ENCODE measurements at regions not wholly inside any gene's neighbourhood (a gene's known extent, or its start where the extent isn't known, plus 50 kb on each side); places are given as distances from the start of the nearest gene placed in this dataset.

- TF ChIP-seq CTCF (IDR thresholded peaks at IDR 0.05; ENCODE audit: partially characterized antibody, unreplicated experiment), result no peak
- no peak overlapping the region for H3K27ac Mint-ChIP-seq (ENCODE audit: unreplicated experiment)
- no peak for DNase-seq
- H3K27me3 Mint-ChIP-seq (ENCODE audit: unreplicated experiment), result no peaks in the 10 kb centered on the region
- no peaks in the 10 kb centered on the region for H3K4me1 Mint-ChIP-seq (ENCODE audit: low read depth, unreplicated experiment)
- H3K9me3 Mint-ChIP-seq (ENCODE audit: unreplicated experiment), result no peaks in the 10 kb centered on the region
- no peaks in the 10 kb centered on the region for H3K36me3 Mint-ChIP-seq (ENCODE audit: unreplicated experiment)
- no peak overlapping the region for H3K4me3 Mint-ChIP-seq (ENCODE audit: unreplicated experiment)
These were observed 122.3 kb upstream of the KYNU start for GRCh38 chr2:142755191-142755590.

- H3K4me3 Mint-ChIP-seq (ENCODE audit: unreplicated experiment), result no peak overlapping the region
- H3K4me1 Mint-ChIP-seq (ENCODE audit: low read depth, unreplicated experiment), result no peaks in the 10 kb centered on the region
- H3K36me3 Mint-ChIP-seq (ENCODE audit: unreplicated experiment), result no peaks in the 10 kb centered on the region
- TF ChIP-seq CTCF (IDR thresholded peaks at IDR 0.05; ENCODE audit: partially characterized antibody, unreplicated experiment), result no peak
- no peak overlapping the region for H3K27ac Mint-ChIP-seq (ENCODE audit: unreplicated experiment)
- H3K9me3 Mint-ChIP-seq (ENCODE audit: unreplicated experiment), result no peaks in the 10 kb centered on the region
- DNase-seq, result no peak
- no peaks in the 10 kb centered on the region for H3K27me3 Mint-ChIP-seq (ENCODE audit: unreplicated experiment)
These were observed 123.3 kb upstream of the KYNU start for GRCh38 chr2:142754182-142754581.

- Mint-ChIP-seq H3K4me1 (ENCODE audit: low read depth, unreplicated experiment) (no peaks in the 10 kb centered on the region), H3K27me3 (ENCODE audit: unreplicated experiment) (no peaks in the 10 kb centered on the region), H3K27ac (ENCODE audit: unreplicated experiment) (no peak overlapping the region), H3K36me3 (ENCODE audit: unreplicated experiment) (no peaks in the 10 kb centered on the region), H3K9me3 (ENCODE audit: unreplicated experiment) (no peaks in the 10 kb centered on the region), H3K4me3 (ENCODE audit: unreplicated experiment) (no peak overlapping the region)
- TF ChIP-seq CTCF (IDR thresholded peaks at IDR 0.05; ENCODE audit: partially characterized antibody, unreplicated experiment), result no peak
- no peak for DNase-seq
These were observed 126.6 kb upstream of the KYNU start for GRCh38 chr2:142750858-142751257.

GRCh38 chr2:142748559-142749099, 128.8 kb upstream of the KYNU start:
- H3K9me3 Mint-ChIP-seq (ENCODE audit: unreplicated experiment), result no peaks in the 10 kb centered on the region
- no peak for DNase-seq
- no peaks in the 10 kb centered on the region for H3K27me3 Mint-ChIP-seq (ENCODE audit: unreplicated experiment)
- H3K36me3 Mint-ChIP-seq (ENCODE audit: unreplicated experiment), result no peaks in the 10 kb centered on the region
- no peak overlapping the region for H3K4me3 Mint-ChIP-seq (ENCODE audit: unreplicated experiment)
- no peak overlapping the region for H3K27ac Mint-ChIP-seq (ENCODE audit: unreplicated experiment)
- H3K4me1 Mint-ChIP-seq (ENCODE audit: low read depth, unreplicated experiment), result no peaks in the 10 kb centered on the region
- TF ChIP-seq CTCF (IDR thresholded peaks at IDR 0.05; ENCODE audit: partially characterized antibody, unreplicated experiment), result no peak

GRCh38 chr2:142745691-142746090, 131.8 kb upstream of the KYNU start:
- DNase-seq, result no peak
- Mint-ChIP-seq H3K27ac (ENCODE audit: unreplicated experiment) (no peak overlapping the region), H3K4me1 (ENCODE audit: low read depth, unreplicated experiment) (no peaks in the 10 kb centered on the region), H3K27me3 (ENCODE audit: unreplicated experiment) (no peaks in the 10 kb centered on the region), H3K4me3 (ENCODE audit: unreplicated experiment) (no peak overlapping the region), H3K36me3 (ENCODE audit: unreplicated experiment) (no peaks in the 10 kb centered on the region), H3K9me3 (ENCODE audit: unreplicated experiment) (peaks cover 2% of the 10 kb centered on the region)
- no peak for TF ChIP-seq CTCF (IDR thresholded peaks at IDR 0.05; ENCODE audit: partially characterized antibody, unreplicated experiment)
